ENCODE measurements at regions not wholly inside any gene's neighbourhood (a gene's known extent, or its start where the extent isn't known, plus 50 kb on each side); places are given as distances from the start of the nearest gene placed in this dataset.

DNA sequence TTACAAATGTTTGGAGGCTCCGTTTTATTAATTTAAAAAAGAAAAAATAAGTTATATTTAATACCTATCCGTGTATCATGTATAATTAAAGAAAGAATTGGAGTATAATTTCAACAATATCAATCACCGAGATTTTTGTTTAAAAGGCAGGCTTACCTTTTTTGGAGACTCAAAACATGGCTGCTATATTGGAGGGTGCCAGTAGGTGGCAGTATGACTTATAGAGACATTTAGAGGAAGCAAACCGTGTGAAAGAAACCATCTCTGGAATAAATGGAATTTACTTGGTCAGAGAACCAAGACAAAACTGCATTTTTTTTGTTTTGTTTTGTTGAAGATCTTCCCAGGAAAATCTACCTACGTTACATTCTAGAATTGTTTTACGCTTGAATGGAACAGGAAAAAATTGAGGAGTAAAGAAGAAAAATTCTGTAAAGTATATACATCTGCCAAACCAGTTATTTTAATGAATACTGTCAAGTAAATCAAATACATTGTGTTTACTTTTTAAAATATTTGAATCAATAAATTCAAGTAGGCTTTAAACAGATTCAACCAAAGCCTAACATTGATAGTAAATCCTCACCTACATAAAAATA lies 802.6 kb upstream of the ALCAM start:
- H3K36me3 Mint-ChIP-seq: no peaks in the 10 kb centered on the region
- DNase-seq (peak; percentile 4 to 68 (median 46)), ATAC-seq (no peak)
- no peaks in the 10 kb centered on the region for H3K4me1 Mint-ChIP-seq
- H3K9me3 Mint-ChIP-seq: no peaks in the 10 kb centered on the region
- H3K4me3 Mint-ChIP-seq: no peak overlapping the region
- H3K27me3 Mint-ChIP-seq: peaks cover 0 to 15% (median 3%) of the 10 kb centered on the region in 5 donors
- no peak overlapping the region for H3K27ac Mint-ChIP-seq
- POLR2A ChIA-PET: no interaction called here

- POLR2A ChIA-PET: no interaction called here
- Mint-ChIP-seq H3K9me3 (no peaks in the 10 kb centered on the region), H3K4me3 (no peak overlapping the region), H3K36me3 (no peaks in the 10 kb centered on the region), H3K27me3 (peaks cover 0 to 15% (median 3%) of the 10 kb centered on the region in 5 donors), H3K27ac (no peak overlapping the region), H3K4me1 (no peaks in the 10 kb centered on the region)
- DNase-seq (no peak), ATAC-seq (no peak)
Observed at GRCh38 chr3:104566054-104566453, 800.7 kb upstream of the ALCAM start.

DNA sequence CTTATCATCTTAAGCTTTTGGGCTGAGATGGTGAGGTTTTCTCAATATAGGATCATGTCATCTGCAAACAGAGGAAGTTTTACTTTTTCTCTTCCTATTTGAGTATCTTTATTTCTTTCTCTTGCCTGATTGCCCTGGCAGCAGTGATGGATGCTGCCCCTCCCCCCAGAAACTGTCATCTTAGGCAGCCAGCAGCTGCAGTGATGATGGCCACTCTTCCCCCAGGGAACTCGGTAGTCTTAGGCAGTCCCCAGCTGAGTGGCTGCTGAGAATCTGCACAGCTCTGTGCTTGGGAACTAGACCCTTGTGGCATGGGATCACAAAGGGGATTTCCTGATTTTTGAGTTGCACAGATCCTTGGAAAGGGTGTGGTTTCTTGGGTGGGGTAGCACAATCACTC lies 791.1 kb upstream of the ALCAM start:
- Mint-ChIP-seq H3K27me3 (peaks cover 0 to 15% (median 2%) of the 10 kb centered on the region in 5 donors), H3K9me3 (peaks cover 0 to 47% (median 23%) of the 10 kb centered on the region in 9 donors), H3K27ac (no peak overlapping the region)

DNA sequence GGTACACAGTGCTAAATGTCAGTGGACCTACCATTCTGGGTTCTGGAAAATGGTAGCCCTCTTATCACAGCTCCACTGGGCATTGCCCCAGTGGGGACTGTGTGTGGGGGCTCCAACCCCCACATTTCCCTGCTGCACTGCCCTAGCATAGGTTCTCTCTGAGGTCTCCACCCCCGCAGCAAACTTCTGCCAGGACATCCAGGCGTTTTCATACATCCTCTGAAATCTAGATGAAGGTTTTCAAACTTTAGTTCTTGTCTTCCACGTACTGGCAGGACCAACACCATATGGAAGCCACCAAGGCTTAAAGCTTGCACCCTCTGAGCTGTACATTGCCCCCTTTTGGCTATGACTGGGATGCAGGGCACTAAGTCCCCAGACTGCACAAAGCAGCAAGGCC lies 788.2 kb upstream of the ALCAM start:
- ATAC-seq: no peak

More for the DNA sequence above, 791.1 kb upstream of the ALCAM start:
- ATAC-seq (no peak), DNase-seq (no peak)
- Mint-ChIP-seq H3K36me3 (peaks cover 0 to 31% (median 5%) of the 10 kb centered on the region in 3 donors), H3K4me1 (no peaks in the 10 kb centered on the region), H3K4me3 (no peak overlapping the region)
- POLR2A ChIA-PET: no interaction called here

DNA sequence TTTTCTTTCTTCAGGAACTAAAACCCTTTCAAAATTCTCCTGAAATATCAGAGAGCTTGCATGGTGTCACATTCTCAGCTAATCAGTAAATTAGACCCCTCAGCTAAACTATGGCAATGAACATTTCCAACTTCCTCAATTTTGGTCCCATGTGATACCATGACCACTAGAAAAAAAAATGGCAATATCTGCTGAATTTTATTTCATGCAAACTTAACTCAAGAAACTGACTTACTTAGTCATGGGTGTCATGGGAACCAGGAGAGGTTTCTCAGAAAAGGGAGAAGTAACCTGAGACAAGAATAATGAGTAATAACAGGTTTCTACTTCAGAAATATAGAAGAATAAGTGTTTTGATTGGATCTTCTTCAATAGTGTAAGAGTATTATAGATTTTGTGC lies 784.6 kb upstream of the ALCAM start:
- Mint-ChIP-seq H3K36me3 (peaks cover 0 to 16% (median 0%) of the 10 kb centered on the region in 3 donors), H3K27ac (no peak overlapping the region), H3K9me3 (peaks cover 0 to 26% (median 21%) of the 10 kb centered on the region in 9 donors), H3K27me3 (peaks cover 0 to 9% (median 4%) of the 10 kb centered on the region in 5 donors), H3K4me3 (no peak overlapping the region), H3K4me1 (no peaks in the 10 kb centered on the region)
- DNase-seq (no peak), ATAC-seq (no peak)
- POLR2A ChIA-PET: no interaction called here

More for the DNA sequence above, 788.2 kb upstream of the ALCAM start:
- no peak for DNase-seq
- Mint-ChIP-seq H3K9me3 (peaks cover 0 to 47% (median 23%) of the 10 kb centered on the region in 9 donors), H3K27ac (no peak overlapping the region), H3K4me1 (no peaks in the 10 kb centered on the region), H3K36me3 (peaks cover 0 to 31% (median 5%) of the 10 kb centered on the region in 3 donors), H3K4me3 (no peak overlapping the region), H3K27me3 (peaks cover 1 to 15% (median 5%) of the 10 kb centered on the region in 5 donors)
- POLR2A ChIA-PET: no interaction called here

DNA sequence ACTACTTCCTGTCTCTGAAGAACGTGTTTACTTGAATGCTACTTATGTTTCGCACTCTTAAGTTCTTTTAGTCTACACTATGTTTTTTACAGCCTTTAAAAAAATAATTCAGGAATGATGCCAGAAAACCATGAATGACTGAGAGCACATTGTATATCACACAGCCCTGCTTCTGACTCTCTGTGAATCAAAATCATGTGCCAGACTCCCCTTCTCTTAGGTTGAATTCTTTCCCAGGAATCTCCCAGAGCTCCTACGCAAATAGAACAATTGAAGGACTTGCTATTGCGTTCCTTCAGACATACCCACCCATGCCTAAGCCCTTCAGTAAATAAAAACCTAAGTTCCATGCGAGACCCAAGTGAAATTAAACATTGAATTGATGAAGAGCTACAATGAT lies 782.0 kb upstream of the ALCAM start:
- POLR2A ChIA-PET: no interaction called here
- Mint-ChIP-seq H3K27ac (no peak overlapping the region), H3K4me1 (no peaks in the 10 kb centered on the region), H3K27me3 (peaks cover 0 to 10% (median 6%) of the 10 kb centered on the region in 5 donors), H3K4me3 (no peak overlapping the region), H3K36me3 (peaks cover 0 to 5% (median 0%) of the 10 kb centered on the region in 3 donors), H3K9me3 (peaks cover 0 to 4% (median 0%) of the 10 kb centered on the region in 9 donors)
- no peak for DNase-seq
- no peak for ATAC-seq

GRCh38 chr3:104586344-104586743 lies 780.4 kb upstream of the ALCAM start:
- no peaks in the 10 kb centered on the region for H3K4me1 Mint-ChIP-seq
- H3K9me3 Mint-ChIP-seq: peaks cover 0 to 4% (median 0%) of the 10 kb centered on the region in 9 donors
- H3K27ac Mint-ChIP-seq: no peak overlapping the region
- H3K4me3 Mint-ChIP-seq: no peak overlapping the region
- H3K36me3 Mint-ChIP-seq: peaks cover 0 to 5% (median 0%) of the 10 kb centered on the region in 3 donors
- peaks cover 0 to 10% (median 6%) of the 10 kb centered on the region in 5 donors for H3K27me3 Mint-ChIP-seq
- POLR2A ChIA-PET: no interaction called here
- ATAC-seq (no peak), DNase-seq (no peak)

GRCh38 chr3:104588442-104588841 lies 778.3 kb upstream of the ALCAM start:
- H3K4me3 Mint-ChIP-seq: no peak overlapping the region
- POLR2A ChIA-PET: no interaction called here
- no peak overlapping the region for H3K27ac Mint-ChIP-seq
- ATAC-seq (no peak), DNase-seq (no peak)
- peaks cover 0 to 5% (median 0%) of the 10 kb centered on the region in 3 donors for H3K36me3 Mint-ChIP-seq
- H3K9me3 Mint-ChIP-seq: peaks cover 0 to 4% (median 0%) of the 10 kb centered on the region in 9 donors
- peaks cover 0 to 10% (median 0%) of the 10 kb centered on the region in 5 donors for H3K27me3 Mint-ChIP-seq
- H3K4me1 Mint-ChIP-seq: peaks cover 3 to 7% (median 4%) of the 10 kb centered on the region in 4 donors

- no peak for DNase-seq
- Mint-ChIP-seq H3K4me1 (peaks cover 3 to 7% (median 4%) of the 10 kb centered on the region in 4 donors), H3K4me3 (no peak overlapping the region), H3K27ac (no peak overlapping the region), H3K9me3 (peaks cover 0 to 4% (median 0%) of the 10 kb centered on the region in 9 donors), H3K27me3 (peaks cover 0 to 5% (median 0%) of the 10 kb centered on the region in 5 donors), H3K36me3 (peaks cover 0 to 5% (median 0%) of the 10 kb centered on the region in 3 donors)
- ATAC-seq: no peak
- POLR2A ChIA-PET: no interaction called here
Observed at GRCh38 chr3:104591776-104592175, 774.9 kb upstream of the ALCAM start.

GRCh38 chr3:104594491-104594890 lies 772.2 kb upstream of the ALCAM start:
- POLR2A ChIA-PET: no interaction called here
- Mint-ChIP-seq H3K27me3 (peaks cover 0 to 1% (median 0%) of the 10 kb centered on the region in 5 donors), H3K27ac (no peak overlapping the region), H3K9me3 (no peaks in the 10 kb centered on the region), H3K4me1 (peaks cover 3 to 7% (median 4%) of the 10 kb centered on the region in 4 donors), H3K36me3 (no peaks in the 10 kb centered on the region), H3K4me3 (no peak overlapping the region)
- DNase-seq (no peak), ATAC-seq (no peak)

- Mint-ChIP-seq H3K9me3 (no peaks in the 10 kb centered on the region), H3K4me3 (no peak overlapping the region), H3K36me3 (no peaks in the 10 kb centered on the region), H3K27ac (no peak overlapping the region), H3K27me3 (peaks cover 0 to 2% (median 0%) of the 10 kb centered on the region in 5 donors), H3K4me1 (peaks cover 3 to 7% (median 4%) of the 10 kb centered on the region in 4 donors)
- DNase-seq (no peak), ATAC-seq (no peak)
- POLR2A ChIA-PET: no interaction called here
Observed at GRCh38 chr3:104596054-104596453, 770.7 kb upstream of the ALCAM start.

DNA sequence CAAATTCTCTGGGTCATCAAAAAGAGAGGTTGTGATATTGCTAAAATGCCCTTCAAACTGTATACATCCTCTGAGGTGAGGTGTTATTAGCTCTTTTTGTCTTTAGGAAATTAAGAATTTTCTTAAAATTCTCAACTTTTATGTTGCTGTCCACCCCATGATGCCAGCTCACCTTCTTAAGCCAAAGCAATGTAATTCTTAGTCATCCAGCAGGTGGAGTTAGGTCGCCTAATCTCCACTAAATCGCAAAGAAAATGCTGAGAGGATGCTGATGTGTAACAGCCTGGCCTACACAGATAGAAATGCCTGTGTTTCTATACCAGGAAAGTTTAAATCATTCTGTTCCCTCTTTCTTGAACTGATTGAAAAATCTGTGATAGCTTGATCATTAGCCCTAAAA lies 770.2 kb upstream of the ALCAM start:
- POLR2A ChIA-PET: no interaction called here
- H3K36me3 Mint-ChIP-seq: no peaks in the 10 kb centered on the region
- DNase-seq (peak in 2 of 10 donors; percentile 9 to 18), ATAC-seq (peak in 1 of 2 donors; percentile 46)
- H3K27me3 Mint-ChIP-seq: peaks cover 0 to 2% (median 0%) of the 10 kb centered on the region in 5 donors
- no peak overlapping the region for H3K27ac Mint-ChIP-seq
- peaks cover 3 to 7% (median 4%) of the 10 kb centered on the region in 4 donors for H3K4me1 Mint-ChIP-seq
- H3K4me3 Mint-ChIP-seq: no peak overlapping the region
- no peaks in the 10 kb centered on the region for H3K9me3 Mint-ChIP-seq

- POLR2A ChIA-PET: no interaction called here
- H3K4me3 Mint-ChIP-seq: no peak overlapping the region
- DNase-seq (no peak), ATAC-seq (no peak)
- H3K27ac Mint-ChIP-seq: no peak overlapping the region
- H3K27me3 Mint-ChIP-seq: peaks cover 0 to 9% (median 2%) of the 10 kb centered on the region in 5 donors
- no peaks in the 10 kb centered on the region for H3K36me3 Mint-ChIP-seq
- no peaks in the 10 kb centered on the region for H3K9me3 Mint-ChIP-seq
- H3K4me1 Mint-ChIP-seq: no peaks in the 10 kb centered on the region
Observed at GRCh38 chr3:104598848-104599511, 767.7 kb upstream of the ALCAM start.
